ENCODE measurements at regions not wholly inside any gene's neighbourhood (a gene's known extent, or its start where the extent isn't known, plus 50 kb on each side); places are given as distances from the start of the nearest gene placed in this dataset.
"Not testable (repeated sequence)": the region's sequence is repeated elsewhere in the genome, so short reads cannot be mapped to it uniquely, and the experiment has no call there.

DNA sequence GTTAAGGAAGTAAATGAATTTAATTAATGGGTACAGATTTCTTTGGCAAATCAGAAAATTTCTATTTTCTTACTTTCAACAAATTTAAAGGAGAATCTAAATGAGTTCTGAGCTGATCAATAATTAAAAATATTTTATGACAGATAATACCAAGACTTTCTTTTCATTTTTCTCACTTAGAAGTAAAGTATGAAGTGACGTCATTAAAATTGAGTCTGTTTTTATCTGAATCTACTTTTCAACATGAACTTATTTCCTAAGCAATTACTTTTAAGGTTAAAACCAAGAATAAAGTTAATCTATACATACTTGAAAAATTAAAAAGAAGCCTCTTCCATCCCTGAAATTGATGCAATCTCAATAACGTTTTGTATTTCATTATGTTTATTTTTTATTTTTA is 552.8 kb upstream of the ST8SIA4 start:
- no peak for FAIRE-seq

DNA sequence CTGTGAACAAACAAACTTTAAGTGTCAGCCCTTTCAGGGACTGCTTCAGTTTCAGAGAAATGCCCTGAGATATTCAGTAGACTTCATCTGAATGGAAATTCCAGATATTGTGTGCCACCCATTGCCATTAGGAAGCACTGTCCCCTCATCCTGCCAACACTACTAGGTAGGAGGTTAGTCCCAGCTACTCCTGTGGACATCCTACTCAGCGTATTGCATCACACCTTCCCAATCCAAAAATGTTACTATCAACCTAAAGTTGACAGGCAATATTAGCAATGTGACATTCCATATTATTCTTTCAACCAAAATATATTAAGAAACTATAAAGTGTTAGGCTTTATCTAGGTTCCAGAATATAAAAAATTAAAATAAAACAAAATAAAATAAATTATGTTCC is 552.0 kb upstream of the ST8SIA4 start:
- FAIRE-seq: no peak

DNA sequence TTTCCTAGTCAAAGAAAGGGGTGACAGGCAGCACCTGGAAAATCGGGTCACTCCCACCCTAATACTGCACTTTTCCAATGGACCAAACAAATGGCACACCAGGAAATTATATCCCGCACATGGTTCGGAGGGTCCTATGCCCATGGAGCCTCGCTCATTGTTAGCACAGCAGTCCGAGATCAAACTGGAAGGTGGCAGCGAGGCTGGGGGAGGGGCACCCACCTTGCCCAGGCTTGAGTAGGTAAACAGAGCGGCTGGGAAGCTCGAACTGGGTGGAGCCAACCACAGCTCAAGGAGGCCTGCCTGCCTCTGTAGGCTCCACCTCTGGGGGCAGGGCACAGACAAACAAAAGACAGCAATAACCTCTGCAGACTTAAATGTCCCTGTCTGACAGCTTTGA is 539.2 kb upstream of the ST8SIA4 start:
- FAIRE-seq: not testable (repeated sequence)

DNA sequence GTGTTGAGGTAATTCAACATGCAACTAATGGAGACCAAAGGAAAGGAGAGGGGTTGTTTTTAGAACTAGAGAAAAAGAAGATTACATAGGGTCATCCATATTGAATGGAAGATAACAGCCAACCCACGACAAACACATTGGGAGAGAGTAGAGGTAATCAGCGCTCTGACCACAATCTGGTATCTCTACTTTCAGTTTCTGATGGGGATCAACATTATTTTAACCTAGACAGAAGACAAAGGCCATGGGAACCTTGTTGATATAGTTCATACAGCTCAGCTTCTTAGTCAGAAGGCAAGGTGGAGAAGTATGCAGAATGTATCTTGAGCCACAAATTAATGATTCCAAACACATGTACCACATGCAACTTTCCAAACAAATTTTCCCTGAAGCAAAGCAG is 537.1 kb upstream of the ST8SIA4 start:
- FAIRE-seq: no peak

DNA sequence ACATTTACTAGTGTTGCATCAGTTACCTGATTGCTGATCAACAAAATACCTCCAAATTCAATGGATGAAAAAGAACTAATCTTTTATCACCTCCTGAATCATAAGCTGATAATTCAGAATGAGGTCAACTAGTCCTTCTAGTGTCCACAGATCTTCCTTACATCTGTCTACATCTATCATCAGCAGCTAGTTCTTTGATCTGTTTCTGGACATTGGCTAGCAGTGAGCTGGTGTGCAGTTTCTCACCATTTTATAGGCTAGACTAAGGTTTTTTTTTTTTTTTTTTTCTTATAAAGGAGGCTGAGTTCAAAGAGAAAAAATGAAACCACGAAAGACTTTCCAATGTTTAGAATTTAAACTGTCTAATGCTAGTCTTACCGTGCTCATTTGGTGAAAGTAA is 534.3 kb upstream of the ST8SIA4 start:
- no peak for FAIRE-seq

DNA sequence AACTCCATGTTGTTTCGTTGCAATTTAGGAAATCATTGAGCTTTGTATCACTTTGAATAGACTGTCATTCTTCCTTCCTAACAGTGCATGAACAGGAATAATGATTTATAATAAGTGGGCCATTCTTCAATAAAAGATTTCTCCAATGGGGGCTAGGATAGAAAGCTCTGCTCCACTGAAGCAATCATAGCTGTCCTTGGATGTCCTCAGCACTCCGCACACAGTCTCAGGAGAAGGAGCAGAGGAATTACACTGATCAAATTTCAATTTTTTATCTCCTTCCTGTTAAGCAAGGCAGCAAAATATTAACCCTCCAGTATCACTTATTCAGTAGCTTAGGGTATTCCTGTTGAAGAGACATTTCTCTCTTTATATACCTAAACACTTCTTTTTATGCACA is 532.7 kb upstream of the ST8SIA4 start:
- no peak for FAIRE-seq

DNA sequence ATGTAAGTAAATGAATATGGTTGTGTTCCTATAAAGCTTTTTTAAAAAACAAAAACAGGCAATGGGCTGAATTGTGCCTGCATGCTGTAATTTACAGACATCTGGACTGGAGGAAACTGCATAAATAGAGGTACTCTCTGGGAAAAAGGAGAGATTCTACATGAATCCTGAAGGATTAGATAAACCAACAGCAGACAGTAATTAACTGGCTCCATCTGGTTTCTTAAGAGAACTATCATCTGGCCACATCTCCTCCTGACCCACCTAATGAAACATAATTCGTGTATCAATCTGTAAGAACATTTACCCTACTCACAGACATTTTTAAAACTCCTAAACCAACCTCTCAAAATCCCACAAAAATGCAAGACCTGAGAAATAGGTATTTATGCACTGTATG is 528.1 kb upstream of the ST8SIA4 start:
- FAIRE-seq: no peak

DNA sequence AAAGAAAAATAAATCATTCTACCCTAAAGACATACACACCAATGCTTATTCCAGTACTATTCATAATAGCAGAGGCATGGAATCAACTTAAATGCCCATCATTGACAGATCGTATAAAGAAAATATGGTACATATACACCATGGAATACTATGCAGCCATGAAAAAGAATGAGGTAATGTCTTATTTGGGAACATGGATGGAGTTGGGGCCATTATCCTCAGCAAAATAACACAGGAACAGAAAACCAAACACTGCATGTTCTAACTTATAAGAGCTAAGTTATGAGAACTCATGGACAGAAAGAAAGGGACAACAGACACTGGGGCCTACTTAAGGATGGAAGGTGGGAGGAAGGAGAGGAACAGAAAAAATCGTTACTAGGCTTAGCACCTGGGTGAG is 527.5 kb upstream of the ST8SIA4 start:
- FAIRE-seq: no peak

DNA sequence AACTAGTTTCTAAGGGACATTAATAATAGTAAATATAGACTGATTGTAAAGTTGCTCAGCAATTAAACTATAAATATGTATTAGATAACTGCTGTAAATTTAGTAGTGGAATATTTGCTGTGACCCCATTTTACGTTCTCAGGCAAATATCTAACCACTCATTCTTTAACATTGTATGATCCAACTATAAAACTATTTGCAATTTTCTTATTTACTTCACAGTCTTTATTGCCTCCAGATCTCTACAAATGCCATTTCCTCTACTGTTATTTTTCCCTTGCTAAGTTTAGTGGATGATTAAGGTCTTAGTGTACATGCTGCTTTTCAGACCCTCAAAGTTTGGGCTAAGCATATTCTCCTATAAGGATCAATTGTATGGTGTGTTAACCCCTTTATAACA is 526.2 kb upstream of the ST8SIA4 start:
- FAIRE-seq: no peak

DNA sequence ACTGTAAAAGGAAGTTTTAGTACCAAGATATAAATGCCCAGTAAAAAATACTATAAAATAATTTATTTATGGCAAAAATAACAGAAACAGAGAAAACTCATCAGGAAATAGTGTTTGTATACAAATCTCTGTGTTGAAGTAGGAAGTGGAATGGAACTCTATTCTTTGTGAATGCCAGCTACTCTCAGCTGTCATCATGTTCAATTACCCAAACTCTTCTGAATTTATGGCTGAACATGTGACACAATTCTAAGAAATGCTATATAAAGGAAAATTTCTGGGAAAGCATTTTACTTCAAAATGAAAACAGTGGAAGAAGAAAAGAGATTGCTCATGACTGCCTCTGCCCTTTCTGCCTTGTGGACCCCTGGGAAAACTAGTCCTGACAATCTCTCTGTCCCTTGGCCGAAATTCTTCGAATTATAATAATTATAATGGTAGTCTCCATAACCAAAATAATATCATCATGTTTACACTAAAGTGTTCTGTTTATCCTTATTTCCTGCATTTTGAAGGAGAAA is 522.3 kb upstream of the ST8SIA4 start:
- no peak for FAIRE-seq

DNA sequence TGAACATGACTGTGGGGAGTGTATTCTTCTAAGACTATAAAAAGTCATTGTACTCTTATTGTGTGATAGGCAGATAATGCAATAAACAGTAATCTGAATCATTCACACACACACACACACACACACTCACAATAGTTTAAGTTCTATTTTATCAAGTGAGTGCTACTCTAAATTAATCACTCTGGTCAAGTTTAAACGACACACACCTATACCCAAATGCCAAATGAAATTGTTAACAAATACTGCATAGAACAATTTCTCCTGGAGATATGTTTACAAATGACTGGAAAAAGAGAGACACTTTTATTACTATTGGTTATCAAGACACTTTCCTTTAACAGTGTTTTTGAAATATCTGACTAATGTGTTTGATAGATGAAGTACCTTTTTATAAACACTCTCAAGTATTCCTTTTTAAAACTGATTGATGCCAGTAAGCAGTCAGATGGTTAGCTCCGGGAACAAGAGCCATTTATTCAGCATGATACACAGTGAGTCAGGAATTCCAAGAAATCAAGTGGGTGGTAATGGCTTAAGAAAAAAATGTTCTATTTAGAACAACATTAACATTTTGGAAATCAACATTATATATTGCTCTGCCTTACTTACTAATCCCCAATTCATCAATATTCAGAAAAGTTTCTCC is 521.6 kb upstream of the ST8SIA4 start:
- no peak for FAIRE-seq

DNA sequence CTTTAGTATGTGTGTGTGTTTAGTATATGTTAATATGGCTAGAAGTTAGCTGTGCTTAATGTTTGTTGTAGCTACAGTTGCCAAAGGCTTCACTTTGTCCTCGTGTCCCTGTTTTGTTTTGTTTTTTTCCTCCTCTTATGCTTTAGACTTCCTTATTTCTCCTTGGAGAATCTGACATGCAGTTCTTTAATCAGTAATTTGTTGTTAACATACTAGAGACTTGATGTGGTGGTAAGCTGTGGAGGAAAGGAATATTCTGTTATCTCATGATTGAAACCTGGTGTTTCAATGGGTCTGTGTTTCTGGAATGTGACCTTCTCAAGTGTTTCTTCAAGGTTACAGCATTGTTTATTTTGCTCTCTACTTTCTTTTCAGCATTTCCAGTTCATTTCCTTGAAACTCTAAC is 515.6 kb upstream of the ST8SIA4 start:
- no peak for FAIRE-seq

DNA sequence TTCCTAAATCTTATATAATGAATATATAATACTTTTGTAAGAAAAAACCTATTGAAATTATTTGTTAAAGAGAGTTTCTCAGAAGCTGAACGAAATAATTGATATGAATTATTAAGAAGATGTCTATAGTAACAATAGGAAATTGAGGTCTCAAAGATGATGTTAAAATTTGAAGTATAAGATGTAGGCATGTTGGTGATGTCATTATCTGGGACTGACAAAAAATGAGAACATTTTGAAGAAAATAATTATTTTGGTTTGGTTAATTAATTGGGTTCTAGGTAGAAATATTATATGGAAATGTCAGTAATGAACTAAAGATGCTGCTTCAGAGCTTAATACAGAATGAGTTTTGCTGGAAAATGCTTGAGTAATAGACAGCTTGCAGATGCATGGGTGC is 501.4 kb upstream of the ST8SIA4 start:
- no peak for FAIRE-seq

DNA sequence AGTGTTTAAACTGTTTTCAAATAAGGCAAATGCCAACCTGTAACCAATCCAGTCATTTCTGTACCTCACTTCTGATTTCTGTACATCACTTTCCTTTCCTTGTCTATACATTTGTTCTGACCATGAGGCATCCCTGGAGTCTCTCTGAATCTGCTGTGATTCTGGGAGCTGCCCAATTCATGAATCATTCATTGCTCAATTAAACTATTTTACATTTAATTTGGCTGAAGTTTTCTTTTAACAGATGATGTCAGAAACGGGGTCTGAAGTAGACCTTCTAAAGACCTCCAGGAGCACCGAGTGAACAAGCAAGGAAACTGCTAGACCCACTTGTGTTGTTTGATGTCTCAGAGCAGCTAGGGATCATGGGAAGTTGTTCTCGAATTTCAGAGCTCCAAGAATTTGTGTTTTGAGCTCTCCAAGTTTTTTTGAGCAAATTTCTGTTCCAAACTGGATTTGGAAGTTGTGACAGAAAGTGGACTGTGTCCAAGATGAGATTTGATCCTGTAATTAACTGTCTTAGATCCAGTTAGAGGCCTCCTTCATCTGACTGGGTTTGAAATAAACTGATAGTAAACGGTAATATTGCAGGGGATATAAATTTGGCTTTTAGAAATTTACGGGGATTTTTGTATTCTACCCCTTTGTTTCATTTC is 490.8 kb upstream of the ST8SIA4 start:
- FAIRE-seq: no peak

DNA sequence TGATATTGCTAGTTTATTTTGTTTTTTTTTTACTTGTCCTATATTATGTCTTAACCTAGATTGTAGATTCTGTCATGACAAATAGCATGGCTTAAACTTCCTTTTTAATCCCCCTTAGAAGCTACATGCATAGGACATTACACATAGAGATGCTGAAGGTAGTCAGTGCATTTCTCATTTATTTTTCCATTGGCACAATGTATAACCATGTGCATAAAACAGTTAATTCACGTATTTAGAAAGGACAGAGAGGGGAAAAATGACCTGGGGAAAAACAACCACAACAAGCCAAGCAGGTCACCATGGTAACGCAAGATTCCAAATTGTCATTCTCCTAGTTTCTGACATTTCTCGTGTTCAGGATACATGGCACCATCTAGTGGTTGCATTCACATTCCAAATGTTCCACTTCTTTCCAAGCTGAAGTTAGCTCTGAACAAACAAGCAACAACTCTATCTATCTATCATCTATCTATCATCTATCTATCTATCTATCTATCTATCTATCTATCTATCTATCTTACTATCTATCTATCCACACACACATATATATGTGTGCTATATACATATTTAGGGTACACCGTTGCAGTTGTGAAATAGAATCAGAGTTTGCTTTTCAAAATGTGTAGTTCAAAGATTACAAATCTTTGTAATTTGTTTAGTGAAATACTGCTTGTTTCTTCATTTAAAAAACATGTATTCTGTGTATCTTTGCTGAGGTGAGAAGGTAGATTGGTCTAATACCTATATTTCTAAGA is 487.2 kb upstream of the ST8SIA4 start:
- no peak for FAIRE-seq

DNA sequence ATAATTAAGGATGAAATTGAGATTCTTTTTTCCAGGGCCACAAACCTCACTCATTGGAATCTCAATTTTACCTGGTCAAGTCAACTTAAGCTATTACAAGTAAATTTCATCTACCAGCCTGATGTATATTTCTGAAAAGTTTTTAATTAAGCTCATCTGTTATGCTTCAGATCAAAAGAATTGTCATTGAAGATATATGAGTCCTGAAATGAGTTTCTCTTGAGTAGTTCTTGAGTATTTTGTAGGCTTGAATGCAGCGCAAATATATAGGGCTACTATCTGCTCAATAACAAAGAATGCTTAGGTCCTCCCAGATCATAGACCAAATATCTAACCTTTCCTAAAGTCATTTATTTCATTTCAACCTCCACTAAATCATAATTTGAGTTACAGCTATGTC is 482.2 kb upstream of the ST8SIA4 start:
- FAIRE-seq: no peak

DNA sequence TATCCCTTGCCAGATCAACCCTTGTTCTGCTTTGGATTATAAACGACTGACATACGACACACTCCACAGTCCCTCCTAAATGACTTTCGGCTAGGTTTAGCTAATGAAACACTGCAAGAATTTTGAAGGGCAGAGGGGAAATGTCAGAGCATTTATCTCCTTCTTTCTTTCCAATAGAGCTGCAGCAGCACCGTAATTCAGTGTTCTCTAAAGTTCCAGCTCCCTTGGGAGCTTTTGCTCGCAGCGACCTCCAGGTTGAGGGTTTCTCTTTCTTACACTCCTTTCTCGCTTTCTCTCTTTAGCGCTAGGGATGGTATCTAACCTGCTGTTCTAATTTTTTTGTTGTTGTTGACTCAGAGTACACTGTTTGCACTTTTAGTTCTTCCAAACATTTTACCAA is 467.1 kb upstream of the ST8SIA4 start:
- no peak for FAIRE-seq

DNA sequence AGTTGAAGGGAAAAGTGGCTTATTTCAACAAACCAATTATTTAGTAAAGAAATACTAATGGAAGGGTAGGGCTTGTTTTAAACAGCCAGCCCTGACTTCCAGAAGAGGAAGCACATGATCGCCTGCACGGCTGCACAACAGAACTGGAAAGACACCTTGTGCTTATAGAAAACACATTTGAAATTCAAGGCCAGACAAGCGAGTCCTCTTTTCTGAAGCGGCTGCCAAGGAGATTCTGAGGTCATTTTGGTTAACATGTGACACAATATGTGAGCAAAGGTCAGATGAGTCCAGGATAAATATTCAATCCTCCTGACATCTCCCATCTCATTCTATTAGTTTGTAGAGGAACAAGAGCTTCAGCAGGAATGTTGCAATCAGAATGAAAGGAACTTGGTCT is 461.4 kb upstream of the ST8SIA4 start:
- FAIRE-seq: no peak

DNA sequence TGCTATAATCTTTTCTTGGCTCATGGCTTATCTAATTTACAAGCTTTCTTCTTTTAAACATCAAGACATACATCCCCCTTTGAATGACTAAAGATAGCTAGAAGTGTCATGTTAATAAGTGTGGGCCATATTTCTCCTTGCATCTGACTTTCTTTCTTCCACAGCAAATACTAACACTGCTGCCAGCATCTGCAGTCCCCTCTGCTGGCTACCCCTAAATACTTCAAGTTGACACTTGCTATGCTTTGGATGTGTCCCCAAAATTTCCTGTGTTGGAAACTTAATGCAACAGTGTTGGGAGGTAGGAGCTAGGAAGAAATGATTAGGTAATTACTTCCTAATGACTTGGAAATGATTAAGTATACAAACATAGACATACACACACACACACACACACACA is 459.0 kb upstream of the ST8SIA4 start:
- no peak for FAIRE-seq

DNA sequence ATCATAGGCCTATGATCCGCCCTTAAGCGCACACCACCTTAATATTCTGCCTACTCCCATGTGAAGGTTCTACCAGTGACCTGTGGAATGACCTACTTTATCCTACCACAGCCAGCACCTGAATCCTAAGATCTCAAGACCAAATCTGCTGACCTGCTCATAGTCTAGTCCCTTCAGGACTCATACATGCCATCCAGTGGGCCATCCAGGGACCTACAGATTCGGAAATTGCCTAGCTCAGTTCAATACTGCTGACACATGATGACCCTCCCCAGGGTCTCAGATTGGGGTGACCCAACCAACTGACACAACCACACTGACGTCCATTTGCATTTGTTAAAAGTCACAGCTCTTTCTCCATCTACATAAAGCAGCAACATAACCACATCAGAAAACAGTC is 443.8 kb upstream of the ST8SIA4 start:
- FAIRE-seq: no peak

DNA sequence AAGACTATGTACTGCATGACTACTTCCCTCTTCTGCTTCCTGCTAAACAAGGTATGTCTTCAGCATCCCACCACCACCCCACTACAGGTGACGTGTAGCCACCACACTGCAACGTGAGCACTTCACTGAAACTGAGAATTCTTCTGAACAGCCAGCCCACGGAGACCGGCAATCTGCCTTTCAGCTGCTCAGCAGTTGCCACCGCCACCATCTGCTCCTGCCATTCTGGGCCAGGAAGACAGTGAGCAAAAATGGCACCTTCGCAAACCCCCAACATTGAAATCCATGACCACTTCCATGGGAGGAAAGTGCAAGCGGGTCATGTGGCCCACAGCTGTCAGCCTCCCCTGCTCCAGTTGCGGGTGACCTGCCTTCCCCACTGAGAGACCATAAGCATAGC is 443.4 kb upstream of the ST8SIA4 start:
- FAIRE-seq: no peak

DNA sequence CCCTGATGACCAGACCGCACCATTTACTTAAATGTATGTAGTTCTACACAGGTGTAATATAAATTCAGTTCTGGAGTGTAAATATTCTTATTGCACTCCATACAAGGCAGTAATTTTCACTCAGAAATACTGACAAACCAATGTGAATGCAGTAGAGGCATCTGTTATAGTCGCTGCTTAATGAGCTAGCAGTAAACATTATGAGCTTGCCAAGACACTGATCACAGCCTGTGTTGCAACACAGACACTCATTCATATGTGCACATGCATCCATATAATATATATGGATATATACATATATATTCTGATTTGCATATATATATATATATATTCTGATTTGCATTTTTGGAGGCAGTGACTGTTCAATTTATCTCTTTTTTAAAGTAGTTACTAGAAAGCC is 435.1 kb upstream of the ST8SIA4 start:
- no peak for FAIRE-seq

DNA sequence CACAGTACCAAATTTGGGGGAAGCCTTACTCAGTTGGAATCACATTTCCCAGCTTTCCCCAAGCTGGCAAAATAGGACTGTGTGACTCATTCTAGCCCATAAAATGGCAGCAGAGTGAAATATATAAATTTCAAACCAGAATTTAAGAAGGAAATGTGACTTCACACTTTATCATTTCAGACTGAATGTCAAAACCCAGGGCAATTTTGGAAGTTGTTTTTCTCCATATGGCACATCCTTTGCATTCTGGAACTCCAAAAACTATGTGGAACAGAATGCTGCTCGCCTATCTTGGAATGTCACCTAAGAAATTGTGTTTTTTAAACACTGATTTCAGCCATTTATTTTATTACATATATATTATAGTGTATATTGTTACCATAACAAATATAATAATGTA is 424.7 kb upstream of the ST8SIA4 start:
- FAIRE-seq: no peak

DNA sequence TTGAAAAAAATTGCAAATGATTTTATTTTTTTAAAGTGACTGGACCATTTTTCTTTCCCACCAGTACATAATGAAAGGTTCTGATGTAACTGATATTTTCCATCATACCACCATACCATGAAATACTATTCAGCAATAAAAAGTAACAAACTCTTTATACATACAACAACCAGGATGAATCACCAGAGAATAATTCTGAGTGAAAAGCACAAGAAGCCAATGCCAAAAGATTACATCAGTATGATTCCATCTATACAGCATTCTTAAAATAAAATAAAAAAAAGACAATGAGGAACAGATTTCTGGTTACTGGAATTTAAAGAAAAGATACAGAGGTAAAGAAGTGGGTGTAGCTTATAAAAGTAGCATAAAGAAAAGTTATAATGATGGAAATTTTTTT is 423.7 kb upstream of the ST8SIA4 start:
- no peak for FAIRE-seq

Data from endometrium (tissue), 2 donors.